ENCODE measurements at regions not wholly inside any gene's neighbourhood (a gene's known extent, or its start where the extent isn't known, plus 50 kb on each side); places are given as distances from the start of the nearest gene placed in this dataset.

GRCh38 chr17:13973960-13974651 is 95.2 kb upstream of the COX10 start:
- Histone ChIP-seq H3K27ac (replicated peaks in 1 of 4) (no peak overlapping the region), H3K27me3 (no peaks in the 10 kb centered on the region), H3K9me3 (no peaks in the 10 kb centered on the region), H3K36me3 (no peaks in the 10 kb centered on the region), H3K4me1 (no peaks in the 10 kb centered on the region), H3K4me3 (no peak overlapping the region)
- no peak for TF ChIP-seq POLR2AphosphoS5 (IDR thresholded peaks at IDR 0.05)
- no peak for TF ChIP-seq CTCF (IDR thresholded peaks at IDR 0.05)
- no peak for TF ChIP-seq EP300 (IDR thresholded peaks at IDR 0.05)
- TF ChIP-seq POLR2A (IDR thresholded peaks at IDR 0.05; ENCODE audit: low read depth), result no peak
- WGBS, result 87% methylated on average over 8 of the region's 9 CpGs
- DNase-seq (ENCODE audit: extremely low spot score), result no peak
- intact Hi-C loops (cut with DNase I), result no loop called here

- Histone ChIP-seq H3K27me3 (no peaks in the 10 kb centered on the region), H3K4me3 (no peak overlapping the region), H3K9me3 (no peaks in the 10 kb centered on the region), H3K27ac (replicated peaks in 1 of 4) (no peak overlapping the region), H3K4me1 (no peaks in the 10 kb centered on the region), H3K36me3 (no peaks in the 10 kb centered on the region)
- intact Hi-C loops (cut with DNase I), result no loop called here
- no peak for DNase-seq (ENCODE audit: extremely low spot score)
- WGBS, result 93% methylated on average over 1 of the region's 1 CpG
- TF ChIP-seq POLR2AphosphoS5 (IDR thresholded peaks at IDR 0.05), result no peak
Measured at GRCh38 chr17:13977837-13978236, 91.5 kb upstream of the COX10 start.

- no peaks in the 10 kb centered on the region for H3K9me3 ChIP-seq
- no peak overlapping the region for H3K4me3 ChIP-seq
- no peaks in the 10 kb centered on the region for H3K36me3 ChIP-seq
- H3K27me3 ChIP-seq, result no peaks in the 10 kb centered on the region
- intact Hi-C loops (cut with DNase I), result no loop called here
- no peak overlapping the region for H3K27ac ChIP-seq (replicated peaks in 1 of 4)
- 88% methylated on average over 1 of the region's 1 CpG for WGBS
- TF ChIP-seq EP300 (IDR thresholded peaks at IDR 0.05), result no peak
- TF ChIP-seq POLR2AphosphoS5 (IDR thresholded peaks at IDR 0.05), result no peak
- TF ChIP-seq CTCF (IDR thresholded peaks at IDR 0.05), result no peak
- H3K4me1 ChIP-seq, result no peaks in the 10 kb centered on the region
- DNase-seq (ENCODE audit: extremely low spot score), result no peak
Measured at GRCh38 chr17:13978478-13978877, 90.8 kb upstream of the COX10 start.

GRCh38 chr17:13981881-13982280 is 87.4 kb upstream of the COX10 start:
- 15% methylated on average over 3 of the region's 3 CpGs for whole genome bisulfite sequencing
- intact Hi-C loops (cut with DNase I), result no loop called here
- Histone ChIP-seq H3K36me3 (no peaks in the 10 kb centered on the region), H3K27me3 (no peaks in the 10 kb centered on the region), H3K4me3 (no peak overlapping the region), H3K27ac (replicated peaks in 1 of 4) (no peak overlapping the region), H3K9me3 (no peaks in the 10 kb centered on the region), H3K4me1 (no peaks in the 10 kb centered on the region)
- no peak for DNase-seq (ENCODE audit: extremely low spot score)
- TF ChIP-seq POLR2A (IDR thresholded peaks at IDR 0.05; ENCODE audit: low read depth), result no peak

GRCh38 chr17:13984956-13985355 is 84.3 kb upstream of the COX10 start:
- H3K27me3 ChIP-seq, result no peaks in the 10 kb centered on the region
- H3K36me3 ChIP-seq, result no peaks in the 10 kb centered on the region
- intact Hi-C loops (cut with DNase I), result no loop called here
- no peaks in the 10 kb centered on the region for H3K4me1 ChIP-seq
- no peak overlapping the region for H3K27ac ChIP-seq (replicated peaks in 1 of 4)
- H3K9me3 ChIP-seq, result no peaks in the 10 kb centered on the region
- no peak overlapping the region for H3K4me3 ChIP-seq
- TF ChIP-seq POLR2AphosphoS5 (IDR thresholded peaks at IDR 0.05), result no peak
- no peak for TF ChIP-seq EP300 (IDR thresholded peaks at IDR 0.05)
- no peak for TF ChIP-seq CTCF (IDR thresholded peaks at IDR 0.05)
- no peak for TF ChIP-seq POLR2A (IDR thresholded peaks at IDR 0.05; ENCODE audit: low read depth)
- WGBS, result 75% methylated on average over 6 of the region's 6 CpGs
- DNase-seq (ENCODE audit: extremely low spot score), result no peak

DNA sequence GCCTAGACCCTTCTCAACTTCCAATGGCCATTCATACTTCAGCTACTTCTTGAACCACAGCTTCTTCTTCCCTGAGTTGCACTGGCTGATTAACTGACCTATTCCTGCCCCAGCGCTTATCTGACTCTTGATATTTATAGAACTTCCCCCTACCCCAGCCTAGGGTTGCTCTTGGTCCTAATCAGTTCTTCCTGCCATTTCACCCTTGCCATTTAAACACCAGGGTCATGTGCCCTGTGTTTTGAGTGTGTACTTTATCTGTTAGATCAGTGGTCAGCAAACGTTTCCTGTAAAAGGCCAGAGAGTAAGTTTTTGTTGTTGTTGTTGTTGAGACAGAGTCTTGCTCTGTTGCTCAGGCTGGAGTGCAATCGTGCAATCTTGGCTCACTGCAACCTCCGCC is 82.4 kb upstream of the COX10 start:
- H3K4me1 ChIP-seq, result no peaks in the 10 kb centered on the region
- no peak overlapping the region for H3K4me3 ChIP-seq
- no peaks in the 10 kb centered on the region for H3K9me3 ChIP-seq
- DNase-seq (ENCODE audit: extremely low spot score), result no peak
- TF ChIP-seq POLR2A (IDR thresholded peaks at IDR 0.05; ENCODE audit: low read depth), result no peak
- no peak for TF ChIP-seq CTCF (IDR thresholded peaks at IDR 0.05)
- no peaks in the 10 kb centered on the region for H3K27me3 ChIP-seq
- 69% methylated on average over 4 of the region's 4 CpGs for WGBS
- no peak overlapping the region for H3K27ac ChIP-seq (replicated peaks in 1 of 4)
- no peaks in the 10 kb centered on the region for H3K36me3 ChIP-seq
- intact Hi-C loops (cut with DNase I), result no loop called here

All from esophagus muscularis mucosa (tissue), 4 donors.